NCI-H2227 (cell line): ENCODE measurements at regions not wholly inside any gene's neighbourhood (a gene's known extent, or its start where the extent isn't known, plus 50 kb on each side); places are given as distances from the start of the nearest gene placed in this dataset.

Experiments used
- DNase-seq: peaks from one replicate; lab custom pipeline; 2025; ENCODE audit not compliant: unreplicated experiment; lab: John Stamatoyannopoulos, UW

- no peak for DNase-seq
Observed at GRCh38 chr13:91297503-91297902, 50.0 kb upstream of the MIR17HG start.
